Stimulated activated CD4-positive, alpha-beta T cell treated with anti-CD3 and anti-CD28 coated beads, Interleukin-1b, Interleukin-23, amount 100 ng/mL, for 48 hours (primary cell): ENCODE measurements at regions not wholly inside any gene's neighbourhood (a gene's known extent, or its start where the extent isn't known, plus 50 kb on each side); places are given as distances from the start of the nearest gene placed in this dataset.

Experiments used
- DNase-seq: peaks from one replicate; pipeline ENCODE4 v3.0.0-alpha.2; 2020

DNA sequence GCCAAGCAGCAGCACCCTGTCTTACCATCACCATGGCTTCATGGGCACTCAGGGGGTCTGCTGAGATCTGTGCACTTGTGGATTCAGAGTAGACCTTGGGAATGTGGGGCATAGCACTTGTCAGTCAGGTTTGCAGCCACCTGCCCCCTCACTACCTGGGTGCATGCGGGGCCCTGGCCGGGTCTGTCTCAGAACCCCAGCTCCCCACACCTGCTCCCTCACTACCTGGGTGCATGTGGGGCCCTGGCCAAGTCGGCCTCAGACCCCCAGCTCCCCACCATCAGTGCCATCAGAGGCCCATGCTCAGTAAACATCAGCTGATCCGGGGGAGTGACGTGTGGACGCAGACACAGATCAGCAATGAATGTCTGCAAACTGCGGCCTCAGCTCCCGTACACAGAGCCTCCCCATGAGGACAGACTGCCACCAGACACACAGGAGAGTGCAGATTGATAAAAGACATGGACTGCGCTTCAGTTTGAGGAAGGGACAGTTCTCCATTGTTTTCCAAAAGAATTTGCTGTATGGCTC lies 205.1 kb downstream of the GLI2 start:
- no peak for DNase-seq

DNA sequence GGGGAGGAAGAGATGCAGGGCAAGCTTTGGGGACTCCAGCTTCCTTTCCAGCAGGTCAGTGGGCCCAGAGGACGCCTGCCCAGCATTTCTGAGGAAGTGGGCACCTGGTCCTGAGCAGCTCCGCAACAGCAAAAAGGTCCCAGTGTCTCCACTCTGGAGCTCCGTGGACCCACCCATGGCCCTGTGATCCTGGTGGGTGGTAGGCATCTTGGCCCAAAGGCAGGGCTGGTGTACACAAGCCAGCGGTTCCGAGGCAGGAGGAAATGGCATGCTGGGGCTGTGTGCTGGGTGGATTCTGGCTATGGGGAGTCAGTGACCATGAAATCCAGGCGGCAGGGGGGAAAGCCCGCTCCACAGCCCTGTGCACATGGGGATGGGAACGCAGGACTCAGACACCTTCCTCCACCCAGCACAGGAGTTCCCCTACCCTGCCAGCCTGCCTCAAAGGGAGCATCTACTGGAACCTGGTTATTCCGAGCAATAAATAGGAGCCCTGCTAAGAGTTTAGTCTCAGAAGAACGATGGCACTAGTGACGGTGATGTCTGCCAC lies 206.0 kb downstream of the GLI2 start:
- DNase-seq, result no peak

DNA sequence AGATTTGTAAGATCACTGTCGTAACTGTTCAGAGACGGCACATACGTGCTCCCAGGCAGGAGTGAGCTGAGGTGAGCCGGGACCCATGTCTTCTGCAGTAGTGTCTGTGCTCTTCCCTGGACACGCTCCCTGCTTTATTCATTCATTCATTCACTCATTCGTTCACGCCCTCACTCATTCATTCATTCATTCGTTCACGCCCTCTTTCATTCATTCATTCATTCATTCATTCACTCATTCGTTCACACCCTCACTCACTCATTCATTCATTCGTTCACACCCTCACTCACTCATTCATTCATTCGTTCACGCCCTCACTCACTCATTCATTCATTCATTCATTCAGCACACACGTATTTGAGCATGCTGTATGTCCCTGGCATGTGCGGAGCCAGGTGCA lies 207.0 kb downstream of the GLI2 start:
- DNase-seq, result no peak

DNA sequence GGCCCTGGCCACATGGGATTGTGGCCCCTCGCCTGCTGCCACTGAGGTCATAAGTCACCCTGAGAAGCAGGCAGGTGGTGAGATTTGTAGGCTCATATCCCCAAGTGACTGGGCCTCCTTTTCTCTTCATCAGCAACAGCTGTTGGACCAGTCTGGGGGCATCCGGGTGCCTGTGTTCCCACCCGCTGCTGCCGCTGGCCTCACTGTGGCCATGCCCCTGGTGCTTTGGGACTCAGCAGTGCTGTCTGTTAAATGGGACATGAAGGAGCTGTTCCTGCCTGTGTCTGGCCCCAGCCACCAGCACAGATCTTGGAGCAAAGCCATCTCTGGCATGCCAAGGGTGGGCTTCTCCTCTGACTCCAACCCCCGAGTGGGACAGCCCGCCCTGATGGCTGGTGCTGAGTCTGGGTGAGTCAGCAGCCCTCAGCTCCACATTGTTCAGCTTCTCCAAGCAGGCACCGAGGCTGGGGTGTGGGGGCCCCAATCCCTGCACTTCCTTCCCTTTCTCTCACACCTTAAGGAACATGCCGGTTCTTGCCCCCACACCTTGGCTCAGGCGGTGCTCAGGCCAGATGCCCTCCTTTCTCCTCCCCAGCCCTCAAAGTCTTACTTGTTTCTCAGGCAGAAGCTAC lies 207.9 kb downstream of the GLI2 start:
- no peak for DNase-seq

DNA sequence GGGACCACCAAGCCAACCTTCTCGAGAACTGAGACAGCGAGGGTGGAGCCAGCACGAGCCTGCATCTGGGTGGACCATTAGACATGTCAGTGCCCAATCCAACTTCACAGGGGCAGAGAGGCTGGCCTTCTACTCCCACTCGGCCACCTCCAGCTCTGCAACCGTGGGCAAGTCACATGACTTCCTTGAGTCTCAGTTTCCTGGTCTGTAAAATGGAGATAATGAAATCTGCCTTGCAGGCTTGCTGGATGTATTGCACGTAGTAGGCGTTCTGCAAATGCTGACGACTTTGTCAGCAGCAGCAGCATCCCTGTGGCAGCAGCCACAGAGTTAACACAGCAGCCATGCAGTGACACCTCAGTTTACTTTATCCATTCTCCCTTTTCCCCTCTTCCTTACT lies 208.9 kb downstream of the GLI2 start:
- DNase-seq, result no peak

DNA sequence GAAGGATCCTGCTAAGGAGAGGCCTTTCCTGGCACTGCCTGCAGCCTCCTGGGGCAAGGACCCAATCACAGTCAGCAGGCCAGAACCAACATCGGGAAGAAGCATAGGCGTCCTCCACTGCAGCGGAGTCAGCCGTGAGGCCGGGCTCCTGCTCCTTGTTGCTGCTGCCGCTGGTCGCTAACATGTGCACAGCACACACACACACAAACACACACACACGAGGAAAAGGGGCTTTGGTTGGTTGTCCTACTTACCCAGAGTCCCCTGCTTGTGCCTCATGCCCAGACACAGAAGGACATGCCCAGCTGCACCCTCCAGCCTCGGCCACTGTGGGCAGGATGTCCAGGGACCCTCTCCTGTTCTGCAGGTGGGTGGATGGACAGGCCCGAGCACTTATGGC lies 209.4 kb downstream of the GLI2 start:
- DNase-seq, result no peak

DNA sequence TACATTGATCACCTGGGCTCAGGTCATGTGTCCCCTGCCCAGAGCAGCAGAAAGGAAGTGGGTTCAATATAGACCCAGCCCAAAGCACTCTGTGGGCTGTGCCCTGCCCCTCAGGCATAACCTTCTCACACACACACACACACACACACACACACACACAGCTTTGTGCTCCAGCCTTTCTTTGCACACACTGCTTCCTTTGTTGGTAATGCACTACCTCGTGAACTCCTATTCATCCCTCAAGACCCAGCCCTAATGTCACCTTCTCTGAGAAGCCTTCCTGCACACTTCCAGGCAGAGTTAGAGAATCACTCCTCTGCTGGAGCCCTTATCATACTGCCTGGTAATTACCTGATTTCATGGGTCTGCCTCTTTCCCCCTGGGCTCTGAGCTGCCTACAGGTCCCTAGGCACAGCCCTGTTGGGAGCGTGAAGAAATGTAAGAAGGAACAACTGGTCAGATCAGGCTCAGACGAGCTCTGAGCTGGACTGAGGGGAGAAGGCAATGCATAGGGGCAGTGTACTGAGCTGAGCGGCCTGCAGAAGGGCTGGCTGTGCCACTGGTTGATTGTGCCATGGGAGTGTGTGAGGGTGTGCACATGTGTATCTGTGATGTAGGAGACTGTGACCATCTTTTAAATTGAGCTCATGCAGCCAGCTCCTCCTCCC lies 210.3 kb downstream of the GLI2 start:
- no peak for DNase-seq

DNA sequence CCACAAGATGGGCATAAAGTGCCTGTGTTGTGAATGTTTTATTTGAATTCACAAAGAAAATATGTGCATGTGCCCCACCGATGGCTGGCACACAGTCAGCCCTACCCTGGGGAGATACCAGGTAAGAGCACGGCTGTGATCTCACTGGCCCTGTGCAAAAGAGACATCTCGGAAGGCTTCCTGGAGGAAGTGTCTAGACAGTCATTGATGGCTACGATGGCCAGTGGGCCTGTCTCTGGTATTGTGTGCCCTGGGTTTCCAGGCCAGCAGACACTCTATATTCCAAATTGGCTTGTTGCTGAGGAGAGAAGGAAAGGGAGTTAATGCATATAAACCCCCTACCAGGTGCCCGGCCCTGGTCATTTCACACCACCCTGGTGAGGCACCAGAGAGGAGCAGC lies 211.7 kb downstream of the GLI2 start:
- no peak for DNase-seq

DNA sequence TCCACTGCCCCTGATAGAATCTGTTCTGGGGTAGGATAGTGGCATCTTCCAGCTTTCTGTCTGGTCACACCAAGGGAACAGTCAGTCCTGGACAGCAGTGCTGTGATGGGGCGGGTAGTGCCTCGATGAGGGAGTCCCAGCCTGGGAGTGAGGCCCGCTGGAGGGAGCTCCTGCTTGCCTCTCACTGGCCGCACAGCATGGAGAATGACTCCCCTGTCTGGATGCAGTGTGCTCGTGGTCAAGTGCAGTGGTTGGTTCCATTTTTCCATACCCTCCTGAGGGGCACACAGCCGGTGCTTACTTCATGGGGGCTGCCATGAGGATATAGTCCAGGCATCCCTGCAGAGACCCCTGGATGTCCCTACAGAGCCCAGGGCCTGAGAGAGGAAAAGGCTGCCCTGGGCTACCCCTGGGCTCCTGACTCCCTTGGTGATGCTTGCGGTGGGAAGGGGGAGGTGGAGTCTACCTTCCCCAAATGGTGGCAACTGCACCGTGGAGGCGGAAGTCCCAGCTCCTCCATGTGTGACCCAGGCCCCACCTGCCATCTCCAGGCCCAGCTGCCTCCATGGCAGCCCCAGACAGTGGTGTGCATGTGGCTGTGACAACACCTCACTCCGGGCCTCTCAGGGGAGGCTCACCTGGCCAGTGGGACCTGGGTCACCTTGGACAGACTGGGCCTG lies 212.5 kb downstream of the GLI2 start:
- no peak for DNase-seq

DNA sequence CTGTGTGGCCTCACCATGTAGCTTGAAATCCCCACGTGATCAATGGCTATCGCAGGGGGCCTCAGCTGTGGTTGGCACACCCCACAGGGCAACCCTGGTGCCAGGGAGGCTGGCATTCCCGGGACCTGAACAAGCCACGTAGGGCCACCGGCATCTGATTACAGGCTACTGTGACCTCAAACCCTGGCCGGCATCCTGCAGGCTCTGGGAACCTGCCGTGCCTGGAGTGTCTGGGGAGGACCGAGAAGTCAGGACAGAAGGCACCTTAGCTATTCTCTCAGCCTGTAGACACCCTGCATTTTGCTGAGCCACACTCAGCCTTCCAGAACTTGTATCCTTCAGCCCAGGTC lies 213.0 kb downstream of the GLI2 start:
- DNase-seq, result no peak

DNA sequence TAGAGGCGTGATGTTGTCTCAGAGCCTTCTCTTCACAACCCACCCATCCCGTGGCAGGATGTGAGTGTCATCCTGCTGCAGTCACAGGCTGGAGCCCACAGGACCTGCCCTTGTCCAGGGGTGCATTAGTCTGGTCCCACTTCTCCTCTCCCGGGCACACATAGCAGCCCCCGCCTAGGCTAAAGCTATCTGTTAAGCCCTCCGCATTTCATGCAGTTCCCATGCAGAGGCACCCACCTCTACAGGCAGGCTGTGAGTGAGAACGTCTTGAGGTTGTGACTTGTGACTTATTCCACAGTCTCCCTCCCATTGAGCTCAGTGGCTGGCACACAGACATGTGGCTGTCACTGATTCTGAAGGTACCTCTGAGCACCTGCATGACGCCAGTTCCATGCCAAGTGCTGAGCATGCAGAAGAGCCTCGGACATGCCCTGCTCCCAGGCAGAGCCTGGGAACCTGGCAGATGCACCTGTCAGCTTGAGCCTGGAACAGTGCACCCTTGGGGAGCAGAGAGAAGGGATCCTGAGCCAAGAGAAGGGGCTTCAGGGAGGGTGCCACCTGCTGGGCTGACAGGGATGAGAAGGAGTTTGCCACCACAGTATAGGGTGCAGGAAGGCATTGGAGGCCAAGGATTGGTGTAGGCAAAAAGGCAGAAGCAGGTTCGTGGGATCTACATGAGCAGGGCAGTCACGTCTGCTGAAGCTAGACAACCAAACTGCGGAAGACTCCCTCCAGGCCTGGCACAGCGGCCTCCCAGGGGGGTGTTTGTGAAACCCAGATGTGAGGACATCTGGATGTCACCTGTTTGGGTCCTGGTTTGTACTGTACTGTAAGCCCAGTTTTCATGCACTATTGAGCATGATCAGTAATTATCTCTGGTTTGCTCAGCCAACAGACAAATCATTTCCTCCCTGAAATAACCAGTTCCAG lies 213.6 kb downstream of the GLI2 start:
- no peak for DNase-seq

DNA sequence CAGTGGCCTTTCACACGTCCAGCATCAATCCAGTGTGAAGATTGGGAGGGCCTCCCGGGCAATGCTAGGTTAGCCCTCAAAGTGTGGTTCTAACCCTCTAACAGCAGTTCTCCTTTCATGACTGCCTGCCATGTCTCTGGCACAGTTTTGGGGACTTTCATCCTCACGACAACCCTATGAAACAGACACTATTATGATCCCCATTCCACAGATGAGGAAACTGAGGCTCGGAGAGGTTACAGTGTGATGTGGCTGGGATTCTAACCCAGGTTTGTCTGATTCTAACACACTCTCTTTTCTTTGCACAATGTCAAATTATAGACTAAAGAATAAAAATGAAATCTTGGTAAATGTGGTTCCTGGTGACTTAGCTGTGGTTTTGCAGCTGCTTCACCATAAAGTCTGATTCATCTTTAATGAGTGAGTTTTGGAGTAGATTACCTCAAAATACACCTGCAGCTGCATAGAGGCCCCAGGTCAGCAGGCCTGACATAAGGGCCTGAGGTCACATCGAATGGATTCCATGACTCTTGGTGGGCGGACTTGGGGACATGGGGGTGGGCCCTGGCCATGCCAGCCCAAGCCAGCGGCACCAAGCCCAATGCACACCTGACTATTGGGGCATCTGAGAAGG lies 214.4 kb downstream of the GLI2 start:
- no peak for DNase-seq

DNA sequence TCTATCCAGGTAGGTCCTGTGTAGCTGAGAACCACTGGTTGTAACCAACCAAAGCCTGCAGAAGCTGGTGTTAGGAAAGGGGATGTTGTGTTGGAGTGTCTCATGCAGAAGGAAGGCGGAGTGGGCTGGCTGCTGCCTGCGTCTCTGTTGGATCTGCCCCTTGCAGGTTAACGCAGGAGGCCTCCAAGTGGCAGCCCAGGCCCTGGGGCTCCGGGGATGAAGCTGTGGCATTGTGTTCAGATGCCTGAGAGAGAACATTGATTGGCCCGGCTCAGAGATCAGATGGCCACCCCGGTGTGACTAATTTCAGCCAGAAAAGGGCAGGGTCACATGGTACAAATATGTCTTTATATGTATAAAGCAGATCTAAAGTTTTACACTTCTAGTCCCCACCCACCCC lies 216.0 kb downstream of the GLI2 start:
- no peak for DNase-seq

DNA sequence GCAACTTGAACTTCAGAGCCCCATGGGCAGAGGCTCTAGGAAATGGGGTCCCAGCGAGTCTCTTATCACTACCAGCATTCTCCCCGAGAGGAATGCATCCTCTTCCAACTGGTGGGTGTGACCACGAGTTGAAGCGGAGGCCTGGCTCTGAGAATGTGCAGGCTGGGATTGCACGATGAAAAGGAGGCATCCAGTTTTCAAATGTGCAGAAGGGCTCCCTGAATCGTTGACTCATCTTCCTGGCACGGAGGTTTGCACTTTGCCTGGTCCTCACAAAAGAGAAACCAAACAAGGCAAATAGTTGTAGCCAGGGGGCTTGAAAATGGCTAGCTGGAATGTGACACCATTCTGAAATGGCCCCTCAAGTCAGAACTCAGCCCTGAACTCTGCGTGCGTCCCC lies 216.7 kb downstream of the GLI2 start:
- no peak for DNase-seq

DNA sequence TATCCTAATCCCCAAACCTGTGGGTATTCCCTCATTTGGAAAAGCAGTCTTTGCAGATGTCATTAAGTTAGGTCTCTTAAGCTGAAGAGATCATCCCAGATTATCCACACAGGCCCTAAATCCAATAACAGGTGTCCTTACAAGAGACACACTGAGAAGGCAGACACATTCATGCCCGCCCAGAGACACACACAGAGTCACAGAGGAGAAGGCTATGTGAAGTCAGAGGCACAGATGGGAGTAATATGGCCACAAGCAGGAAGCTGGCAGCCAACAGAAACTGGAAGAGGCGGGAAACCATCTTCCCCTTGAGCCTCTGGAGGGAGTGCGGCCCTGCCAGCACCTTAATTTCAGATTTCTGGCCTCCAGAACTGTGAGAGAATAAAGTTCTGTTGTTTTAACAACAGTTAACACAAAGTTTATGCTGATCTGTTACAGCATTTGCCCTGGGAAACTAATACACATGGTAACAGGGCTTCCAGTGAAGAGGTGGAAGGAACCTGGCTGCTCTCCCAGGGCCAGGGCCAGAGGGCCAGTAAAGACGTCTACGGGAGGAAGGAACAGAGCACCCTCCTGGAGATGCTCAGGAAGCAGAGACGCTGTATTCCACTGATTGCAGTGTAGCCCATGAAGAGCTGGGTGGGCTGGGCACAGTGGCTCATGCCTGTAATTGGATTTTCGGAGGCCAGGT lies 217.5 kb downstream of the GLI2 start:
- no peak for DNase-seq

DNA sequence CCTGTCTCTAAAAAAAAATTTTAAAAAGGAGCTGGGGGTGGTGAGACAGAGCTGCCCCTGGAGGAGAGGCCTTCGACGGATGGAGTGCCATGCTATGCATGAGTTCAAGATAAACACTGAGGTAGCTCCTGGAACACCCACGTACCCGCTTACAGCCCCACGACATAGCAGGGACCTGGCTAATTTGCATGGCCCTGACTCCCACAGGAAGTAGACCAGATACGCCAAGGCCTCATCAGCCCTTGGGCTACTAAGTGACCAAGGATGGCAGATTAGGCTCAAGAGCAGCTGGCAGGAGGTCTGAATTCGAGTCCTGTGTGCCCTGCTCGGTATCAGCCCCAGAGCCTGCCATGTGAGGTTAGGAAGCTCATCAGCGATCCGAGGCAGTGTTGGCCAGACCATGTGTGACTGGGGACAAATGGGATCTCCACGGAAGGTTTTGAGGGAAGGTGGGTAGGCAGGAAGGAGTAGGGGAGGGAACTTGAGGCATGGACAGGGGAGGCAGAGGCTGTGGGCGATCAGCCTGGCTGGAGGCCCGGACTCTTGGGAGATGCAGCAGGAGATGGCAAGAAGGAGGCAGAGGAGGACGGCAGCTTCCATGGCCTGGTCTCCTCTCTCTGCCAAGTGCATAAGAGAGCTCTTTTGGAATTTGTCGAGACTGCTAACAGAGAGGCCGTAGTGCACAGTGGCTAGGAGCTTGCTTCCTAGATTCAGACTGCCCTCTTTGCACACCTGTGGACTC lies 218.3 kb downstream of the GLI2 start:
- DNase-seq, result no peak

DNA sequence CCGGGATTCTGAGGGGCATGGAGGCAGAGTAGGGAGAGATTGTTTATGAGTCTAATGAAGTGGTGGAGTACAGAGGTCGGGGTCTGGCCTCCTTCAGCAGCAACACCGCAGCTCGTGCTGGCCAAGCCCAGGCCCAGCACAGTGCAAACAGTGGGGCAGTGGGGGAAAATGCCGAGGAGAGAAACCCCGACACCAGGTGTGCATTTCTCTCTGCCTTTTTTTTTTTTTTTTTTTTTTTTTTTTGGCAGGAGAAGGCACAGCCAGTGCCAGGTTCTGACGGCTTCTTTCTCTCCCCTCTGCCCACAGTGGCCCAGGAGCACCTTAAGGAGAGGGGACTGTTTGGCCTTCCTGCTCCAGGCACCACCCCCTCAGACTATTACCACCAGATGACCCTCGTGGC lies 219.3 kb downstream of the GLI2 start:
- DNase-seq, result no peak

DNA sequence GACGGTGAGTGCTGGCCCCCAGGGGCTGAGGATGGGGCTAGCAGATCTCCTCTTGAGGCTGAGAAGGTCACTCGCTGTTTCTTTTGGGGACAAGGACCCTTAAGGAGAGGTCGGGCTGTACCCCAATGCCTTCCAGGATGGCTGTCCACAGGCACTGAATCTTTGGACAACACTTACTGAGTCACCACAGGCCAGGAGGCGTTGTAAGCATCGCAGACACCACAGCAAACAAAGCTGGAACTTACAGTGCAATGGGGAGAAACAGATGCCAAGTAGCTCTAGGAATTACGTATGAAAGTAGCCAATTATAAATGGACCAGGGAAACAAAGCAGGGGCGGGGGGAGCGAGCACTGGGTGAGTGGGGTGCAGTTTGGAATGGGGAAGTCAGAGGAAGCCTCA lies 219.8 kb downstream of the GLI2 start:
- DNase-seq, result no peak

DNA sequence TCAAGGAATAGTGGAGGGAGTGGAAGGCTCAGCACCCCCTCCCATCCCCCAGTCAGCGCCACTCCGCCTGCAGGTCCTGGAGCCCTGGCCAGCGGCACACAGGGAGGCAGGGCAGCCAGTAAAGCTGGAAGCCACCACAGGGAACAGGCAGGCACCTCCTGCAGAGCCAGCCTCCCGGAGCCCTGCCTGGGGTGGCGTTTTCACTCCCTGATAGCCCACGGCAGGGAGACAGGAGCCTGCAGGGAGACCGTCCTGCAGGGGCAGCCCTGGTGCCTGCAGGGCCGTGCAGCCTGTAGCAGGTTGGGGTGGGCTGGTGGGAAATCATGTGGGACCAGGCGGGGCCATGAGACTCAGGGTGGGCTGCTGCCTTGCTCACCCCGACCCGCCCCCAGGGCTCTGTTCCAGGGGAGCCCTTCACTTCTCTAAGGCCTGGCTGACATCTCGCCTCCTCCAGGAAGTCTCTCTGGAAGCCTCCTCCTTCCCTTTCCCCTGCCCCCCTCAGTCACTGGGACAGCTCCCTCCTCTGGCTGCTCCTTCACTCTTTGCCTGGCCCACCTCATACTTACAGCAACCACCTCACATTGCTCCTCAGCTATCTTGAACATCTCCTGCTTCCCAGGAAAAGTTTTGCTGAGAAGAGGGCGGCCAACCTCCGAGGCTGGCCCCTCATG lies 221.0 kb downstream of the GLI2 start:
- no peak for DNase-seq

DNA sequence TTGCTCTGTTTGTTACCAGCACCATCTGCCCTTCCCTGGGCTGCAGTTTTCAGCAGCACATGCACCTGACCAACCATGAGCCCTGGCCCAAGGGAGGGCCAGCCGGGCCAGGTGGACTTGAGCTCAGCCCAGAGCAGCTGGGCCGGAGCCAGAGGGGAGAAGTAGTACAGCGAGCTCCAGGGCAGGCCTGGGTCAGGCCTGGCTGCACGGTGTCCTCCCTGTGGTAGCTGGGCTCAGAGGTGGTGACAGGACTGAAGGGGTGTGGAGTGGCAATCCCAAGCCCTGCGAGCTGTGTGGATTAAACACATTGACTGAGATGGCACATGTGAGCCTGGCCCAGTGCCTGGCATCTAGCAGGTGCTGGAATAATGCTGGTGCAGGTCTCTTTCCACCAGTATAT lies 222.2 kb downstream of the GLI2 start:
- DNase-seq, result no peak
